ENCODE measurements at regions not wholly inside any gene's neighbourhood (a gene's known extent, or its start where the extent isn't known, plus 50 kb on each side); places are given as distances from the start of the nearest gene placed in this dataset.

- TF ChIP-seq, protein P1, sequence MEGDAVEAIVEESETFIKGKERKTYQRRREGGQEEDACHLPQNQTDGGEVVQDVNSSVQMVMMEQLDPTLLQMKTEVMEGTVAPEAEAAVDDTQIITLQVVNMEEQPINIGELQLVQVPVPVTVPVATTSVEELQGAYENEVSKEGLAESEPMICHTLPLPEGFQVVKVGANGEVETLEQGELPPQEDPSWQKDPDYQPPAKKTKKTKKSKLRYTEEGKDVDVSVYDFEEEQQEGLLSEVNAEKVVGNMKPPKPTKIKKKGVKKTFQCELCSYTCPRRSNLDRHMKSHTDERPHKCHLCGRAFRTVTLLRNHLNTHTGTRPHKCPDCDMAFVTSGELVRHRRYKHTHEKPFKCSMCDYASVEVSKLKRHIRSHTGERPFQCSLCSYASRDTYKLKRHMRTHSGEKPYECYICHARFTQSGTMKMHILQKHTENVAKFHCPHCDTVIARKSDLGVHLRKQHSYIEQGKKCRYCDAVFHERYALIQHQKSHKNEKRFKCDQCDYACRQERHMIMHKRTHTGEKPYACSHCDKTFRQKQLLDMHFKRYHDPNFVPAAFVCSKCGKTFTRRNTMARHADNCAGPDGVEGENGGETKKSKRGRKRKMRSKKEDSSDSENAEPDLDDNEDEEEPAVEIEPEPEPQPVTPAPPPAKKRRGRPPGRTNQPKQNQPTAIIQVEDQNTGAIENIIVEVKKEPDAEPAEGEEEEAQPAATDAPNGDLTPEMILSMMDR (conservative IDR thresholded peaks at IDR 0.05), result no peak
- no peak for TF ChIP-seq ZFX (IDR thresholded peaks at IDR 0.05)
These were observed 75.3 kb upstream of the USP38 start for GRCh38 chr4:143109376-143109775.
